A549 (cell line): ENCODE measurements at regions not wholly inside any gene's neighbourhood (a gene's known extent, or its start where the extent isn't known, plus 50 kb on each side); places are given as distances from the start of the nearest gene placed in this dataset.

ENCODE experiments used
- ATAC-seq, 2 experiments: fragments of 200-7000 bp in 1 of 2; fragments of >200 bp in 1 of 2; cut with Nextera tagmentation in 1 of 2; cut with Tn5 transposase in 1 of 2; 3 replicates each; pipeline versions ENCODE4 v1.8.0 to v1.9.1; 2018 to 2020; ENCODE audit warnings: mild to moderate bottlenecking in 1 of 2, moderate library complexity in 1 of 2
- CTCF ChIA-PET: fragments of 300-600 bp; sonication (Branson Sonifier 250); formaldehyde crosslinking; extraction: SDS; loops from one replicate; lab custom pipeline; 2021; ENCODE audit warnings: antibody characterized with exemption, inconsistent platforms; lab: Yijun Ruan, JAX
- POLR2A ChIA-PET: fragments of 350-600 bp; formaldehyde crosslinking; extraction: SDS; loops from one replicate; lab custom pipeline; 2021; ENCODE audit warnings: antibody characterized with exemption, inconsistent platforms; lab: Yijun Ruan, JAX
- DNase-seq, 2 experiments: peaks; one replicate each; pipeline versions ENCODE4 v3.0.0 to v3.0.0-alpha.2; 2011 to 2016; ENCODE audit warnings: low read depth in 1 of 2, low spot score in 1 of 2
- FAIRE-seq: peaks from 2 replicates; lab custom pipeline; 2011; peaks lifted over from hg19 to GRCh38; lab: Jason Lieb, UNC
- H3K27ac ChIP-seq, 2 experiments: fragments of >200 bp; sonication (Bioruptor Twin); formaldehyde crosslinking; 3 replicates each; pipeline ENCODE4 v1.5.1; 2016 to 2017
- H3K4me1 ChIP-seq: fragments of >200 bp; sonication (Bioruptor Twin); formaldehyde crosslinking; 3 replicates; pipeline ENCODE4 v1.6.1; 2016
- H3K4me2 ChIP-seq: fragments of >200 bp; sonication (Bioruptor Twin); formaldehyde crosslinking; 3 replicates; pipeline ENCODE4 v1.6.1; 2016
- H3K4me3 ChIP-seq: fragments of >200 bp; sonication (Bioruptor Twin); formaldehyde crosslinking; 3 replicates; pipeline ENCODE4 v1.5.1; 2016
- H3K9me3 ChIP-seq: fragments of >200 bp; sonication (Bioruptor Twin); formaldehyde crosslinking; 3 replicates; pipeline ENCODE4 v1.6.1; 2016
- CBX2 ChIP-seq: fragments of 200-600 bp; sonication (generic); IDR thresholded peaks from 2 replicates; pipeline ENCODE4 v1.6.1; 2016; ENCODE audit warnings: low read depth, mild to moderate bottlenecking, borderline replicate concordance
- CEBPB ChIP-seq, 2 experiments: fragments of >200 bp in 1 of 2; sonication (Bioruptor Twin) in 1 of 2; formaldehyde crosslinking in 1 of 2; IDR thresholded peaks; 2 replicates each; pipeline ENCODE4 v1.6.1; 2012 to 2016
- EHMT2 ChIP-seq: fragments of 200-600 bp; sonication (generic); IDR thresholded peaks from 2 replicates; pipeline ENCODE4 v1.6.1; 2016; ENCODE audit warnings: antibody characterized with exemption, low read depth, mild to moderate bottlenecking, moderate library complexity
- HOXB13 ChIP-seq: fragments of 250-450 bp; sonication (Bioruptor Pico); IDR thresholded peaks from 2 replicates; pipeline ENCODE4 v1.5.0; 2020; ENCODE audit warnings: low read depth, mild to moderate bottlenecking, moderate library complexity
- KDM1A ChIP-seq: fragments of 200-600 bp; sonication (generic); IDR thresholded peaks from 2 replicates; pipeline ENCODE4 v1.6.1; 2016; ENCODE audit warnings: low read depth, mild to moderate bottlenecking
- KDM5A ChIP-seq: fragments of 200-600 bp; sonication (generic); IDR thresholded peaks from 2 replicates; pipeline ENCODE4 v1.6.1; 2016; ENCODE audit warnings: antibody characterized with exemption, mild to moderate bottlenecking
- NFE2L2 ChIP-seq: fragments of 150-350 bp; conservative IDR thresholded peaks from 2 replicates; pipeline ENCODE4 v1.6.1; 2014; ENCODE audit warnings: low read length
- PHF8 ChIP-seq: fragments of 200-600 bp; sonication (generic); IDR thresholded peaks from 2 replicates; pipeline ENCODE4 v1.6.1; 2016; ENCODE audit warnings: low read depth, mild to moderate bottlenecking, antibody characterized with exemption, moderate library complexity, borderline replicate concordance
- RCOR1 ChIP-seq: fragments of 150-350 bp; IDR thresholded peaks from 2 replicates; pipeline ENCODE4 v1.6.1; 2014; ENCODE audit warnings: antibody characterized with exemption, low read length, low read depth
- RNF2 ChIP-seq: fragments of 200-600 bp; sonication (generic); IDR thresholded peaks from 2 replicates; pipeline ENCODE4 v1.6.1; 2016; ENCODE audit warnings: low read depth, mild to moderate bottlenecking, antibody characterized with exemption, moderate library complexity, borderline replicate concordance
- SMC3 ChIP-seq: fragments of >200 bp; sonication (Bioruptor Twin); formaldehyde crosslinking; IDR thresholded peaks from 3 replicates; pipeline ENCODE4 v1.6.1; 2018; ENCODE audit warnings: inconsistent platforms
- TFCP2L1 ChIP-seq: fragments of 250-450 bp; sonication (Bioruptor Pico); IDR thresholded peaks from 2 replicates; pipeline ENCODE4 v1.5.0; 2021; ENCODE audit warnings: mild to moderate bottlenecking
- ZC3H11A ChIP-seq: fragments of 450-650 bp; IDR thresholded peaks from 2 replicates; pipeline ENCODE4 v1.6.1; 2014; ENCODE audit warnings: antibody characterized with exemption, mild to moderate bottlenecking
- ZFP36 ChIP-seq: fragments of 450-650 bp; IDR thresholded peaks from 2 replicates; pipeline ENCODE4 v1.6.1; 2014; ENCODE audit warnings: borderline replicate concordance; ENCODE audit not compliant: partially characterized antibody
- ZSCAN20 ChIP-seq: fragments of 250-450 bp; sonication (Bioruptor Pico); IDR thresholded peaks from 2 replicates; pipeline ENCODE4 v1.8.0; 2022; ENCODE audit warnings: mild to moderate bottlenecking, moderate library complexity
- WGBS: methylation state at CpG from one replicate; pipeline ENCODE4 v1.1.6; 2017; ENCODE audit errors: missing lambda C conversion rate; 5-methylcytosine and 5-hydroxymethylcytosine counted together
- TF ChIP-seq, protein P1 (sequence below): fragments of 200-600 bp; sonication (generic); IDR thresholded peaks from 2 replicates; pipeline ENCODE4 v1.6.1; 2016; ENCODE audit warnings: antibody characterized with exemption, mild to moderate bottlenecking, moderate library complexity
- TF ChIP-seq, protein P2 (sequence below): IDR thresholded peaks from 2 replicates; pipeline ENCODE4 v1.6.1; 2012
- TF ChIP-seq, protein P3 (sequence below): fragments of 450-650 bp; IDR thresholded peaks from 2 replicates; pipeline ENCODE4 v1.6.1; 2014; ENCODE audit warnings: antibody characterized with exemption

DNA sequence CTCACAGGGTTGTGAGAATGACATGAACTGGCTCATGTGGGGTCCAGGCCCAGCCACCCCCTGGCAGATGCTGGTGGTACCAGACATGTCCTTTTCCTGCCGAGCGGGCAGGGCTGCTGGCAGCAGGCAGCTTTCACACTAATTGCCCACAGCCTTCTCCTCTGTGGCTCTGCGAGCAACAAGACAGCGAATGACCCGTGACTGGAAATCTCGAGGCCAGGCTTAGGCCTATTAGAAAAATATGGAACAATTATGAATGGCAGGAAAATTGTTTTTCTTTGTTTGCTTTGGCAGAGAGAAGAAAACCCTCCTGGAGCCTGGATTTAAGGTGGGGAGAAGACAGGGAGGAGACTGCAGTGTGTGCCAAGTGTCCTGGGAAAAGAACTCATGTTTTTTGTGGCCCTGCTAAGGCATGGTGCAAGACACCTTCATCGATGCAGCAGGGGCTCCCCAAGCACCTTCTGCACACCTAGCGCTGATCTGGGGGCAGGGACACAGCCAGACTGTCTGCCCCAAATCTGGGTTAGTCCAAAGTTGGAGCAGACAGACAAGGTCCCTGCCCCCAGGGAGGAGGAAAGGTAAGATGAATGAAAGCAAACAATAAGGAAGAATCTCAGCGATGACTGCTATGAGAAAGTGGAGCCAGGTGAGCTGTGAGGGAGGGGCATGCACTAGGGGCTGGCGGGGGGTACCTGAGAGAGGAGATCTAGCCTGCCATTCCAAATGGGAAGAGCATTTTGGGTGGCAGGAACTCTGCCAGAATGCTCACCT, 193.8 kb upstream of the TLE3 start:
- ATAC-seq = no peak
- H3K4me3 ChIP-seq = no peak overlapping the region
- CTCF ChIA-PET = no interaction called here
- H3K4me2 ChIP-seq = no peak overlapping the region
- H3K27ac ChIP-seq = no peak overlapping the region
- no peak for TF ChIP-seq HOXB13 (CRISPR knock-in tag)
- TF ChIP-seq, protein P1, sequence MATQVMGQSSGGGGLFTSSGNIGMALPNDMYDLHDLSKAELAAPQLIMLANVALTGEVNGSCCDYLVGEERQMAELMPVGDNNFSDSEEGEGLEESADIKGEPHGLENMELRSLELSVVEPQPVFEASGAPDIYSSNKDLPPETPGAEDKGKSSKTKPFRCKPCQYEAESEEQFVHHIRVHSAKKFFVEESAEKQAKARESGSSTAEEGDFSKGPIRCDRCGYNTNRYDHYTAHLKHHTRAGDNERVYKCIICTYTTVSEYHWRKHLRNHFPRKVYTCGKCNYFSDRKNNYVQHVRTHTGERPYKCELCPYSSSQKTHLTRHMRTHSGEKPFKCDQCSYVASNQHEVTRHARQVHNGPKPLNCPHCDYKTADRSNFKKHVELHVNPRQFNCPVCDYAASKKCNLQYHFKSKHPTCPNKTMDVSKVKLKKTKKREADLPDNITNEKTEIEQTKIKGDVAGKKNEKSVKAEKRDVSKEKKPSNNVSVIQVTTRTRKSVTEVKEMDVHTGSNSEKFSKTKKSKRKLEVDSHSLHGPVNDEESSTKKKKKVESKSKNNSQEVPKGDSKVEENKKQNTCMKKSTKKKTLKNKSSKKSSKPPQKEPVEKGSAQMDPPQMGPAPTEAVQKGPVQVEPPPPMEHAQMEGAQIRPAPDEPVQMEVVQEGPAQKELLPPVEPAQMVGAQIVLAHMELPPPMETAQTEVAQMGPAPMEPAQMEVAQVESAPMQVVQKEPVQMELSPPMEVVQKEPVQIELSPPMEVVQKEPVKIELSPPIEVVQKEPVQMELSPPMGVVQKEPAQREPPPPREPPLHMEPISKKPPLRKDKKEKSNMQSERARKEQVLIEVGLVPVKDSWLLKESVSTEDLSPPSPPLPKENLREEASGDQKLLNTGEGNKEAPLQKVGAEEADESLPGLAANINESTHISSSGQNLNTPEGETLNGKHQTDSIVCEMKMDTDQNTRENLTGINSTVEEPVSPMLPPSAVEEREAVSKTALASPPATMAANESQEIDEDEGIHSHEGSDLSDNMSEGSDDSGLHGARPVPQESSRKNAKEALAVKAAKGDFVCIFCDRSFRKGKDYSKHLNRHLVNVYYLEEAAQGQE = no peak
- no peak for TF ChIP-seq ZFP36
- TF ChIP-seq NFE2L2 = no peak
- TF ChIP-seq SMC3 = no peak
- no peak for TF ChIP-seq CEBPB (IDR thresholded peaks at IDR 0.05)
- TF ChIP-seq KDM1A = no peak
- no peak for TF ChIP-seq ZC3H11A
- no peak for TF ChIP-seq EHMT2
- TF ChIP-seq KDM5A = no peak
- WGBS = 66% methylated on average over 10 of the region's 10 CpGs
- H3K9me3 ChIP-seq = no peaks in the 10 kb centered on the region
- POLR2A ChIA-PET = no interaction called here
- H3K4me1 ChIP-seq = peaks cover 10% of the 10 kb centered on the region; the same call in 1 of the 3 replicates
- no peak for DNase-seq
- FAIRE-seq = no peak

DNA sequence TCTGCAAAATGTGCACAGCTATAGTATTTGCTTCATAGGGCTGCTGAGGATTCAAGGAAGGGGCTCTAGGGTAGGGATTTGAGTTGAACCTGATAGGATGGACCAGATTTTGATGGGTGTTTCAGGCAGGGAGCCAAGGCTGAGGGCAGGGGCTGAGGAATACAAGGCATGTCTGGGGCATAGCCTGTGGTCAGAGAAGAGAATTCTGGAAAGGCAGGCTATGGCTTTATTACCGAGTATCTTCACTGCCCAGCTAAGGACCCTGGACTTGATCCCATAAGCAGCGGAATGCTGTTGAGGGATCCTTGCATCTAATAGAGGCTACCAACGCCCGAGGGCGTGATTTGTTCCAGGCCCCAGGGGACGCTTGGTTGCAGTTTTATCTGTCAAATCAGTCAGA, 193.0 kb upstream of the TLE3 start:
- FAIRE-seq = no peak
- H3K9me3 ChIP-seq = no peaks in the 10 kb centered on the region
- H3K4me3 ChIP-seq = no peak overlapping the region
- peaks cover 10% of the 10 kb centered on the region; the same call in 1 of the 3 replicates for H3K4me1 ChIP-seq
- CTCF ChIA-PET = interaction anchor here (1.1 kb wide), 1 partner anchor 18 kb away, joined by 3 read pairs; no protein-coding TSS in a partner anchor
- no peak for ATAC-seq
- H3K27ac ChIP-seq = no peak overlapping the region
- TF ChIP-seq, protein P2, sequence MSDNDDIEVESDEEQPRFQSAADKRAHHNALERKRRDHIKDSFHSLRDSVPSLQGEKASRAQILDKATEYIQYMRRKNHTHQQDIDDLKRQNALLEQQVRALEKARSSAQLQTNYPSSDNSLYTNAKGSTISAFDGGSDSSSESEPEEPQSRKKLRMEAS = no peak
- TF ChIP-seq, protein P3, sequence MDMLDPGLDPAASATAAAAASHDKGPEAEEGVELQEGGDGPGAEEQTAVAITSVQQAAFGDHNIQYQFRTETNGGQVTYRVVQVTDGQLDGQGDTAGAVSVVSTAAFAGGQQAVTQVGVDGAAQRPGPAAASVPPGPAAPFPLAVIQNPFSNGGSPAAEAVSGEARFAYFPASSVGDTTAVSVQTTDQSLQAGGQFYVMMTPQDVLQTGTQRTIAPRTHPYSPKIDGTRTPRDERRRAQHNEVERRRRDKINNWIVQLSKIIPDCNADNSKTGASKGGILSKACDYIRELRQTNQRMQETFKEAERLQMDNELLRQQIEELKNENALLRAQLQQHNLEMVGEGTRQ = no peak
- no peak for TF ChIP-seq CBX2
- TF ChIP-seq PHF8 = no peak
- no peak for TF ChIP-seq RCOR1
- no peak for TF ChIP-seq TFCP2L1
- no peak for TF ChIP-seq RNF2
- TF ChIP-seq HOXB13 (CRISPR knock-in tag) = no peak
- TF ChIP-seq ZSCAN20 (CRISPR knock-in tag) = no peak
- TF ChIP-seq, all 56 proteins: peak for 0
- H3K4me2 ChIP-seq = no peak overlapping the region
- no peak for DNase-seq
- 90% methylated on average over 6 of the region's 6 CpGs for WGBS
- POLR2A ChIA-PET = no interaction called here
